H1 (cell line): ENCODE measurements at regions not wholly inside any gene's neighbourhood (a gene's known extent, or its start where the extent isn't known, plus 50 kb on each side); places are given as distances from the start of the nearest gene placed in this dataset.

Source experiments
- BCL11A ChIP-seq, 2 experiments: IDR thresholded peaks; one replicate each; pipeline ENCODE4 v1.6.1; 2011; ENCODE audit warnings: low read depth in 2 of 2, low read length in 2 of 2, mild to moderate bottlenecking in 2 of 2
- HDAC6 ChIP-seq: IDR thresholded peaks from one replicate; pipeline ENCODE4 v1.7.1; 2012; ENCODE audit warnings: low read depth, mild to moderate bottlenecking, inconsistent platforms, low read length, moderate library complexity
- SAP30 ChIP-seq: fragments of 300-600 bp; sonication (generic); IDR thresholded peaks from 2 replicates; pipeline ENCODE4 v1.7.1; 2012; ENCODE audit warnings: low read length, moderate library complexity, mild to moderate bottlenecking, inconsistent platforms; ENCODE audit not compliant: insufficient read depth, insufficient replicate concordance
- SP1 ChIP-seq: IDR thresholded peaks from 2 replicates; pipeline ENCODE4 v1.6.1; 2011; ENCODE audit warnings: low read depth, low read length
- SP2 ChIP-seq: IDR thresholded peaks from 2 replicates; pipeline ENCODE4 v1.6.1; 2012; ENCODE audit warnings: mild to moderate bottlenecking, low read length, inconsistent platforms
- TAF7 ChIP-seq: optimal IDR thresholded peaks from 2 replicates; pipeline ENCODE3; 2011; ENCODE audit warnings: low read depth, mild to moderate bottlenecking, inconsistent platforms, low read length, moderate library complexity, borderline replicate concordance
- TF ChIP-seq, protein P1 (sequence below): fragments of 300-600 bp; sonication (generic); IDR thresholded peaks from 2 replicates; pipeline ENCODE4 v1.7.1; 2012; ENCODE audit warnings: low read length, moderate library complexity, mild to moderate bottlenecking, inconsistent platforms; ENCODE audit not compliant: insufficient replicate concordance

- TF ChIP-seq, protein P1, sequence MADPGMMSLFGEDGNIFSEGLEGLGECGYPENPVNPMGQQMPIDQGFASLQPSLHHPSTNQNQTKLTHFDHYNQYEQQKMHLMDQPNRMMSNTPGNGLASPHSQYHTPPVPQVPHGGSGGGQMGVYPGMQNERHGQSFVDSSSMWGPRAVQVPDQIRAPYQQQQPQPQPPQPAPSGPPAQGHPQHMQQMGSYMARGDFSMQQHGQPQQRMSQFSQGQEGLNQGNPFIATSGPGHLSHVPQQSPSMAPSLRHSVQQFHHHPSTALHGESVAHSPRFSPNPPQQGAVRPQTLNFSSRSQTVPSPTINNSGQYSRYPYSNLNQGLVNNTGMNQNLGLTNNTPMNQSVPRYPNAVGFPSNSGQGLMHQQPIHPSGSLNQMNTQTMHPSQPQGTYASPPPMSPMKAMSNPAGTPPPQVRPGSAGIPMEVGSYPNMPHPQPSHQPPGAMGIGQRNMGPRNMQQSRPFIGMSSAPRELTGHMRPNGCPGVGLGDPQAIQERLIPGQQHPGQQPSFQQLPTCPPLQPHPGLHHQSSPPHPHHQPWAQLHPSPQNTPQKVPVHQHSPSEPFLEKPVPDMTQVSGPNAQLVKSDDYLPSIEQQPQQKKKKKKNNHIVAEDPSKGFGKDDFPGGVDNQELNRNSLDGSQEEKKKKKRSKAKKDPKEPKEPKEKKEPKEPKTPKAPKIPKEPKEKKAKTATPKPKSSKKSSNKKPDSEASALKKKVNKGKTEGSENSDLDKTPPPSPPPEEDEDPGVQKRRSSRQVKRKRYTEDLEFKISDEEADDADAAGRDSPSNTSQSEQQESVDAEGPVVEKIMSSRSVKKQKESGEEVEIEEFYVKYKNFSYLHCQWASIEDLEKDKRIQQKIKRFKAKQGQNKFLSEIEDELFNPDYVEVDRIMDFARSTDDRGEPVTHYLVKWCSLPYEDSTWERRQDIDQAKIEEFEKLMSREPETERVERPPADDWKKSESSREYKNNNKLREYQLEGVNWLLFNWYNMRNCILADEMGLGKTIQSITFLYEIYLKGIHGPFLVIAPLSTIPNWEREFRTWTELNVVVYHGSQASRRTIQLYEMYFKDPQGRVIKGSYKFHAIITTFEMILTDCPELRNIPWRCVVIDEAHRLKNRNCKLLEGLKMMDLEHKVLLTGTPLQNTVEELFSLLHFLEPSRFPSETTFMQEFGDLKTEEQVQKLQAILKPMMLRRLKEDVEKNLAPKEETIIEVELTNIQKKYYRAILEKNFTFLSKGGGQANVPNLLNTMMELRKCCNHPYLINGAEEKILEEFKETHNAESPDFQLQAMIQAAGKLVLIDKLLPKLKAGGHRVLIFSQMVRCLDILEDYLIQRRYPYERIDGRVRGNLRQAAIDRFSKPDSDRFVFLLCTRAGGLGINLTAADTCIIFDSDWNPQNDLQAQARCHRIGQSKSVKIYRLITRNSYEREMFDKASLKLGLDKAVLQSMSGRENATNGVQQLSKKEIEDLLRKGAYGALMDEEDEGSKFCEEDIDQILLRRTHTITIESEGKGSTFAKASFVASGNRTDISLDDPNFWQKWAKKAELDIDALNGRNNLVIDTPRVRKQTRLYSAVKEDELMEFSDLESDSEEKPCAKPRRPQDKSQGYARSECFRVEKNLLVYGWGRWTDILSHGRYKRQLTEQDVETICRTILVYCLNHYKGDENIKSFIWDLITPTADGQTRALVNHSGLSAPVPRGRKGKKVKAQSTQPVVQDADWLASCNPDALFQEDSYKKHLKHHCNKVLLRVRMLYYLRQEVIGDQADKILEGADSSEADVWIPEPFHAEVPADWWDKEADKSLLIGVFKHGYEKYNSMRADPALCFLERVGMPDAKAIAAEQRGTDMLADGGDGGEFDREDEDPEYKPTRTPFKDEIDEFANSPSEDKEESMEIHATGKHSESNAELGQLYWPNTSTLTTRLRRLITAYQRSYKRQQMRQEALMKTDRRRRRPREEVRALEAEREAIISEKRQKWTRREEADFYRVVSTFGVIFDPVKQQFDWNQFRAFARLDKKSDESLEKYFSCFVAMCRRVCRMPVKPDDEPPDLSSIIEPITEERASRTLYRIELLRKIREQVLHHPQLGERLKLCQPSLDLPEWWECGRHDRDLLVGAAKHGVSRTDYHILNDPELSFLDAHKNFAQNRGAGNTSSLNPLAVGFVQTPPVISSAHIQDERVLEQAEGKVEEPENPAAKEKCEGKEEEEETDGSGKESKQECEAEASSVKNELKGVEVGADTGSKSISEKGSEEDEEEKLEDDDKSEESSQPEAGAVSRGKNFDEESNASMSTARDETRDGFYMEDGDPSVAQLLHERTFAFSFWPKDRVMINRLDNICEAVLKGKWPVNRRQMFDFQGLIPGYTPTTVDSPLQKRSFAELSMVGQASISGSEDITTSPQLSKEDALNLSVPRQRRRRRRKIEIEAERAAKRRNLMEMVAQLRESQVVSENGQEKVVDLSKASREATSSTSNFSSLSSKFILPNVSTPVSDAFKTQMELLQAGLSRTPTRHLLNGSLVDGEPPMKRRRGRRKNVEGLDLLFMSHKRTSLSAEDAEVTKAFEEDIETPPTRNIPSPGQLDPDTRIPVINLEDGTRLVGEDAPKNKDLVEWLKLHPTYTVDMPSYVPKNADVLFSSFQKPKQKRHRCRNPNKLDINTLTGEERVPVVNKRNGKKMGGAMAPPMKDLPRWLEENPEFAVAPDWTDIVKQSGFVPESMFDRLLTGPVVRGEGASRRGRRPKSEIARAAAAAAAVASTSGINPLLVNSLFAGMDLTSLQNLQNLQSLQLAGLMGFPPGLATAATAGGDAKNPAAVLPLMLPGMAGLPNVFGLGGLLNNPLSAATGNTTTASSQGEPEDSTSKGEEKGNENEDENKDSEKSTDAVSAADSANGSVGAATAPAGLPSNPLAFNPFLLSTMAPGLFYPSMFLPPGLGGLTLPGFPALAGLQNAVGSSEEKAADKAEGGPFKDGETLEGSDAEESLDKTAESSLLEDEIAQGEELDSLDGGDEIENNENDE, result no peak
- TF ChIP-seq SAP30, result no peak
- no peak for TF ChIP-seq HDAC6
- no peak for TF ChIP-seq TAF7
- no peak for TF ChIP-seq SP2
- TF ChIP-seq SP1, result no peak
- no peak for TF ChIP-seq BCL11A (IDR thresholded peaks at IDR 0.05; ENCODE audit: low read depth in 2 of 2, low read length in 2 of 2)
- TF ChIP-seq, all 59 proteins: peak for 0
Measured at GRCh38 chr5:53249529-53250200, 140.1 kb upstream of the MOCS2 start (continued).
